ENCODE measurements at regions not wholly inside any gene's neighbourhood (a gene's known extent, or its start where the extent isn't known, plus 50 kb on each side); places are given as distances from the start of the nearest gene placed in this dataset.

DNA sequence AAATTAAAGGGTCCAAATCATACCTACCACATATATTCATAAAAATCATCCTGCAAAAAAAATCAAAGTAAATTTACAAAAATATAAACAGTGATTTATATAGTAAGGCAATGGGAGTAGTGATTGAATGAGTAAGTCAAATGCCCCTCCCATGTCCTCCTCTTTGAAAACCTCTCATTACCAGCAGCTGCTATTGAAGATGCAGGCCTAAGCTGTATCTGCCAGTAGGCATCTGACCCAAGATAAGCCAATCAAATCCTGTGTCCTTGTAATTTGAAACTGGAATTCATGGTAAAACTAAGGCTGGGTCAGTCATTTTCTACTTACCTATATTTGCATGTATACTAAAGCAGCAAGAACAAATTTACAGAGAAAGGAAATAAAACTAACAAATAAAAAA is 60.4 kb upstream of the POU1F1 start:
- FAIRE-seq (no peak), ATAC-seq (no peak), DNase-seq (ENCODE audit: low spot score) (no peak)
- no TSS peak for BruUV-seq (replicated peaks)
- POLR2A ChIA-PET: no interaction called here
- H3K27me3 ChIP-seq (ENCODE audit: control insufficient read depth in 1 of 2, insufficient read depth in 2 of 2, low read length in 2 of 2): no peaks in the 10 kb centered on the region
- CTCF ChIA-PET (ENCODE audit: low intra/inter-chr PET ratio, low total read pairs): no interaction called here
- H2AFZ ChIP-seq (ENCODE audit: low read length): no peak overlapping the region
- in situ Hi-C loops (cut with HindIII; ENCODE audit: extremely low pct_ligation_motif_present, low pct_unique_long_range_greater_than_20kb) (no loop called here), intact Hi-C loops (cut with micrococcal nuclease; ENCODE audit: unreplicated experiment) (no loop called here)
- H3K36me3 ChIP-seq (replicated peaks in 1 of 2; ENCODE audit: control insufficient read depth in 1 of 2, insufficient read depth in 2 of 2, low read length in 2 of 2): no peaks in the 10 kb centered on the region
- H3K9me3 ChIP-seq (ENCODE audit: low read length): no peaks in the 10 kb centered on the region
- H4K20me1 ChIP-seq (ENCODE audit: insufficient read depth, low read length): no peaks in the 10 kb centered on the region
- H3K4me2 ChIP-seq (ENCODE audit: low read depth, low read length): no peak overlapping the region
- TF ChIP-seq CENPX (CRISPR knock-in tag; IDR thresholded peaks at IDR 0.05) (no peak), ARID2 (CRISPR knock-in tag; IDR thresholded peaks at IDR 0.05; ENCODE audit: borderline replicate concordance) (no peak), ZNF672 (CRISPR knock-in tag; IDR thresholded peaks at IDR 0.05) (no peak), MAFG (CRISPR knock-in tag; IDR thresholded peaks at IDR 0.05) (no peak), U2AF1 (optimal IDR thresholded peaks at IDR 0.05; ENCODE audit: low read depth, low read length) (no peak), ZNF274 (CRISPR knock-in tag; IDR thresholded peaks at IDR 0.05) (no peak), DZIP1 (CRISPR knock-in tag; IDR thresholded peaks at IDR 0.05) (no peak), FOXJ3 (CRISPR knock-in tag; IDR thresholded peaks at IDR 0.05; ENCODE audit: borderline replicate concordance) (no peak), SIX1 (CRISPR knock-in tag; IDR thresholded peaks at IDR 0.05; ENCODE audit: borderline replicate concordance) (no peak), ARID4A (CRISPR knock-in tag; IDR thresholded peaks at IDR 0.05; ENCODE audit: borderline replicate concordance) (no peak), KDM4B (CRISPR knock-in tag; IDR thresholded peaks at IDR 0.05) (no peak), CEBPB (IDR thresholded peaks at IDR 0.05; ENCODE audit: borderline replicate concordance, low read depth, low read length) (no peak), ATF7-NPFF (CRISPR knock-in tag; IDR thresholded peaks at IDR 0.05; ENCODE audit: low read depth) (no peak), EZH2 (conservative IDR thresholded peaks at IDR 0.05; ENCODE audit: low read depth, low read length) (no peak)
- no peak overlapping the region for H3K27ac ChIP-seq (ENCODE audit: extremely low read length, insufficient read depth, low read length)
- no peak overlapping the region for H3K4me3 ChIP-seq (replicated peaks in 1 of 3; ENCODE audit: insufficient read depth in 1 of 3, low read depth in 2 of 3, low read length in 3 of 3)
- peaks cover 14% of the 10 kb centered on the region for H3K4me1 ChIP-seq (ENCODE audit: insufficient read depth, low read length)
- no peaks in the 10 kb centered on the region for H3K79me2 ChIP-seq (ENCODE audit: insufficient read depth, low read length)
- no peak overlapping the region for H3K9ac ChIP-seq (ENCODE audit: insufficient read depth, low read depth, low read length)

Data from HepG2 (cell line).